ENCODE measurements at regions not wholly inside any gene's neighbourhood (a gene's known extent, or its start where the extent isn't known, plus 50 kb on each side); places are given as distances from the start of the nearest gene placed in this dataset.

- Histone ChIP-seq H3K27me3 (no peaks in the 10 kb centered on the region), H3K27ac (no peak overlapping the region), H3K9me3 (no peaks in the 10 kb centered on the region), H3K36me3 (replicated peaks in 1 of 2; ENCODE audit: insufficient read depth in 1 of 2, low read depth in 2 of 2) (no peaks in the 10 kb centered on the region), H3K4me3 (no peak overlapping the region), H3K4me1 (no peaks in the 10 kb centered on the region)
- DNase-seq, result no peak
- 85 to 89% methylated on average over 1 of the region's 1 CpG for WGBS, 2 donors
- intact Hi-C loops (cut with DNase I), result no loop called here
- TF ChIP-seq CTCF (IDR thresholded peaks at IDR 0.05), result no peak
- TF ChIP-seq POLR2A (IDR thresholded peaks at IDR 0.05), result no peak
- ATAC-seq, result no peak
These were observed 123.0 kb upstream of the PCDH18 start for GRCh38 chr4:137655302-137655701.

GRCh38 chr4:137651128-137651527, 118.8 kb upstream of the PCDH18 start:
- ATAC-seq, result no peak
- intact Hi-C loops (cut with DNase I), result no loop called here
- no peak for DNase-seq
- Histone ChIP-seq H3K27ac (no peak overlapping the region), H3K4me1 (no peaks in the 10 kb centered on the region), H3K4me3 (no peak overlapping the region), H3K27me3 (no peaks in the 10 kb centered on the region), H3K9me3 (no peaks in the 10 kb centered on the region), H3K36me3 (replicated peaks in 1 of 2; ENCODE audit: insufficient read depth in 1 of 2, low read depth in 2 of 2) (no peaks in the 10 kb centered on the region)
- WGBS, 2 donors, result 51 to 62% methylated on average over 3 of the region's 3 CpGs
- TF ChIP-seq CTCF (IDR thresholded peaks at IDR 0.05) (no peak), POLR2A (IDR thresholded peaks at IDR 0.05) (no peak)

- TF ChIP-seq POLR2A (IDR thresholded peaks at IDR 0.05), result no peak
- TF ChIP-seq CTCF (IDR thresholded peaks at IDR 0.05), result no peak
- DNase-seq (no peak), ATAC-seq (no peak)
- H3K9me3 ChIP-seq, result no peaks in the 10 kb centered on the region
- H3K4me3 ChIP-seq, result no peak overlapping the region
- no peaks in the 10 kb centered on the region for H3K27me3 ChIP-seq
- intact Hi-C loops (cut with DNase I), result no loop called here
- 81 to 84% methylated on average over 3 of the region's 3 CpGs for WGBS, 2 donors
- no peaks in the 10 kb centered on the region for H3K4me1 ChIP-seq
- H3K27ac ChIP-seq, result no peak overlapping the region
- H3K36me3 ChIP-seq (replicated peaks in 1 of 2; ENCODE audit: insufficient read depth in 1 of 2, low read depth in 2 of 2), result no peaks in the 10 kb centered on the region
These were observed 117.6 kb upstream of the PCDH18 start for GRCh38 chr4:137649711-137650450.

GRCh38 chr4:137648531-137648930, 116.2 kb upstream of the PCDH18 start:
- DNase-seq, result no peak
- intact Hi-C loops (cut with DNase I), result no loop called here
- 56 to 59% methylated on average over 4 of the region's 4 CpGs for WGBS, 2 donors
- TF ChIP-seq CTCF (IDR thresholded peaks at IDR 0.05), result no peak
- no peak for TF ChIP-seq POLR2A (IDR thresholded peaks at IDR 0.05)
- no peak for ATAC-seq
- H3K9me3 ChIP-seq, result no peaks in the 10 kb centered on the region
- H3K4me3 ChIP-seq, result no peak overlapping the region
- H3K4me1 ChIP-seq, result no peaks in the 10 kb centered on the region
- H3K36me3 ChIP-seq (replicated peaks in 1 of 2; ENCODE audit: insufficient read depth in 1 of 2, low read depth in 2 of 2), result no peaks in the 10 kb centered on the region
- H3K27me3 ChIP-seq, result no peaks in the 10 kb centered on the region
- H3K27ac ChIP-seq, result no peak overlapping the region

GRCh38 chr4:137647375-137647774, 115.1 kb upstream of the PCDH18 start:
- no peaks in the 10 kb centered on the region for H3K4me1 ChIP-seq
- ATAC-seq (no peak), DNase-seq (no peak)
- 66 to 73% methylated on average over 1 of the region's 1 CpG for WGBS, 2 donors
- H3K36me3 ChIP-seq (replicated peaks in 1 of 2; ENCODE audit: insufficient read depth in 1 of 2, low read depth in 2 of 2), result no peaks in the 10 kb centered on the region
- intact Hi-C loops (cut with DNase I), result no loop called here
- TF ChIP-seq CTCF (IDR thresholded peaks at IDR 0.05) (no peak), POLR2A (IDR thresholded peaks at IDR 0.05) (no peak)
- H3K27me3 ChIP-seq, result no peaks in the 10 kb centered on the region
- H3K4me3 ChIP-seq, result no peak overlapping the region
- no peaks in the 10 kb centered on the region for H3K9me3 ChIP-seq
- H3K27ac ChIP-seq, result no peak overlapping the region

Data from body of pancreas (tissue), 4 donors.